H1 (cell line): ENCODE measurements at regions not wholly inside any gene's neighbourhood (a gene's known extent, or its start where the extent isn't known, plus 50 kb on each side); places are given as distances from the start of the nearest gene placed in this dataset. TPM values are rescaled to one million over a fixed set of nuclear protein-coding genes. Genes with fewer than 3 reads are reported as not detected.

Source experiments
- small RNA-seq: library from polyadenylated mRNA; stranded (forward); fragments of <200 nt; extraction: miRNeasy Mini kit (QIAGEN cat#:217004); gene quantifications from one replicate; pipeline ENCODE3, GENCODE V24; 2013; ENCODE audit not compliant: insufficient read depth

Small RNA genes lying in the stretch of these regions (small RNA-seq; reads per million reads assigned to genes)
- gene RN7SKP168: not detected
